MCF 10A (cell line): ENCODE measurements at regions not wholly inside any gene's neighbourhood (a gene's known extent, or its start where the extent isn't known, plus 50 kb on each side); places are given as distances from the start of the nearest gene placed in this dataset.
"Not testable (repeated sequence)": the region's sequence is repeated elsewhere in the genome, so short reads cannot be mapped to it uniquely, and the experiment has no call there.

ENCODE experiments used
- BruUV-seq: library from RNA; stranded (reverse); fragments of 400-500 nt; replicated peaks from 2 replicates; lab custom pipeline; 2021; lab: Mats Ljungman, UMichigan
- CTCF ChIA-PET: fragments of 300-600 bp; sonication (Branson Sonifier 250); formaldehyde crosslinking; extraction: SDS; loops from one replicate; lab custom pipeline; 2021; ENCODE audit warnings: antibody characterized with exemption, inconsistent platforms; lab: Yijun Ruan, JAX
- POLR2A ChIA-PET: fragments of 300-600, 350-650 bp; sonication (Branson Sonifier 250); formaldehyde crosslinking; extraction: SDS; loops from one replicate; lab custom pipeline; 2020; ENCODE audit warnings: antibody characterized with exemption, inconsistent platforms; lab: Yijun Ruan, JAX
- DNase-seq: peaks from one replicate; pipeline ENCODE4 v3.0.0-alpha.2; 2018; ENCODE audit not compliant: unreplicated experiment
- H3K27ac Mint-ChIP-seq: one replicate; pipeline ENCODE4 v1.8.0; 2022; ENCODE audit warnings: mild to moderate bottlenecking, low read depth, mixed read lengths; ENCODE audit not compliant: unreplicated experiment
- H3K27me3 Mint-ChIP-seq: one replicate; pipeline ENCODE4 v1.8.0; 2022; ENCODE audit warnings: mixed read lengths; ENCODE audit not compliant: insufficient read depth, unreplicated experiment
- H3K36me3 Mint-ChIP-seq: one replicate; pipeline ENCODE4 v1.8.0; 2022; ENCODE audit warnings: mild to moderate bottlenecking, moderate library complexity, mixed read lengths; ENCODE audit not compliant: insufficient read depth, unreplicated experiment
- H3K4me1 Mint-ChIP-seq: one replicate; pipeline ENCODE4 v1.8.0; 2022; ENCODE audit warnings: mixed read lengths; ENCODE audit not compliant: insufficient read depth, unreplicated experiment
- H3K4me3 Mint-ChIP-seq: one replicate; pipeline ENCODE4 v1.8.0; 2022; ENCODE audit warnings: mild to moderate bottlenecking, moderate library complexity, mixed read lengths; ENCODE audit not compliant: unreplicated experiment
- H3K9me3 Mint-ChIP-seq: one replicate; pipeline ENCODE4 v1.8.0; 2022; ENCODE audit warnings: mixed read lengths; ENCODE audit not compliant: unreplicated experiment
- intact Hi-C: fragments of 100-400 bp; cut with micrococcal nuclease; formaldehyde crosslinking; loops from 2 replicates; pipeline ENCODE4 v1.14.1; 2022

DNA sequence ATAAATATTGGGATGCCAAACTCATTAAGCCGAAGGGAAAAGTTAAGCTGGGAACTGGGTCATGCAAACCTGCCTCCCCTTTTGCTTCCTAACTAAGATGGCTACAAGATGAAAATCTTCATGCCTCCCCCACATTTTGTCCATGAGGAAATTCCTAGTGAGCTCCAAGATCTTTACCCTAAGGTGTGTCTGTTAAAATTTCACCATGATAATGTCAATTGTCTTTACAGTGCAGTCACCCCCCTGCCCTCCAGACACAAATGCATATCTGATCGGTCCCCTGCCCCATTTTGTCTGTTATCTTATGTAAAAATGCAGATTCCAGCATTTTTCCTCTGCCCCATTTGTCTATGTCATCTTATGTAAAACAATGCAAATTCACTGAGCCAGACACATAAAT, 51.3 kb upstream of the GOLGA8Q start:
- H3K9me3 Mint-ChIP-seq, BruUV-seq, H3K27ac Mint-ChIP-seq, H3K4me1 Mint-ChIP-seq, H3K27me3 Mint-ChIP-seq, CTCF ChIA-PET, H3K36me3 Mint-ChIP-seq, intact Hi-C loops, POLR2A ChIA-PET, H3K4me3 Mint-ChIP-seq, DNase-seq: not testable (repeated sequence)
